HG03175 (cell line): ENCODE measurements at regions not wholly inside any gene's neighbourhood (a gene's known extent, or its start where the extent isn't known, plus 50 kb on each side); places are given as distances from the start of the nearest gene placed in this dataset.

Source experiments
- ATAC-seq: cut with Tn5 transposase; IDR thresholded peaks from one replicate; pipeline ENCODE4 v1.9.1; 2021; ENCODE audit warnings: mild to moderate bottlenecking, moderate library complexity; ENCODE audit not compliant: unreplicated experiment

DNA sequence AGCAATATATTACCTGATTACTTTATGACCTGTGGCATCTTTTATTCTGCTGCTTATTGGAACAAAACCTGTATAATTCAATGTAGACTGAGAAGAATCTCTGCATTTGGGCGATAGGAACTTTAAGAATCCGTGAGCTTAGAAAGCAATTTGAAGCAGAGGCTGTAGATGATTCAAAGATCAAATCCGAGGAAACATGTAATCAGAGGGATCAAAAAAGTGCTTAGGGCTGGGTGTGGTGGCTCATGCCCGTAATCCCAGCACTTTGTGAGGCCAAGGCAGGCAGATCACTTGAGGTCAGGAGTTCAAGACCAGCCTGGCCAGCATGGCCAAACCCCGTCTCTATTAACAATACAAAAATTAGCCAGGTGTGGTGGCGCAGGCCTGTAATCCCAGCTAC is 198.4 kb downstream of the MTX2 start:
- ATAC-seq: no peak

DNA sequence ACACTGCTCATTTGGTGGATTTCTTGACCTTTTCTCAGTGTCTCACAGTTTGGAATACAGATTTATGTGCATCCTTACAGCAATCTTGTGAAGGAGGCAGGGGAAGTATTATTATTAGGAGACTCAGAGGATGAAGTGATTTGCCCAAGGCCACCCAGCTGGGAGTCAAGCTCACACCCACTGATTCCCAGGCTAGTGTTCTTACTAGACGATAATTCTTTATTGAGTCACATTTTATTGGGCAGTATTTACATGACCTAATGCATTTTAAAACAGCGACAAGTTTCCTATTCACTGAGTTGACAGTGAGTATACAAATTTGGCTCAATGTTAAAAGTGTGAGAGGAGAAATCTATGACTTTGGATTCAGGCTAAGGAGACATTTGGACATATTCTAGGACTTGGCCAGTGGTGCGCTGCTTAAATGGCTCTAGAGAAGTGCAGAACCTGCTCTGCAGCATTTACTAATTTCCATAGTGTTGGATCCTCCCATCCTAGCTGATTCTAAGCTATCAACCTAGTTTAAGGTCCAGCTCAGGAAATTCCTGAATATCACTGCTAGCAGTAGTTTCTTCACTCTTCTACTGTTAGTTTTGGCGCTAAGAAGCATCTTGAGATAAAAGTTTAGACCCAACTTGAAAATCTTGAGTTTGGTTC is 199.3 kb downstream of the MTX2 start:
- ATAC-seq: no peak

DNA sequence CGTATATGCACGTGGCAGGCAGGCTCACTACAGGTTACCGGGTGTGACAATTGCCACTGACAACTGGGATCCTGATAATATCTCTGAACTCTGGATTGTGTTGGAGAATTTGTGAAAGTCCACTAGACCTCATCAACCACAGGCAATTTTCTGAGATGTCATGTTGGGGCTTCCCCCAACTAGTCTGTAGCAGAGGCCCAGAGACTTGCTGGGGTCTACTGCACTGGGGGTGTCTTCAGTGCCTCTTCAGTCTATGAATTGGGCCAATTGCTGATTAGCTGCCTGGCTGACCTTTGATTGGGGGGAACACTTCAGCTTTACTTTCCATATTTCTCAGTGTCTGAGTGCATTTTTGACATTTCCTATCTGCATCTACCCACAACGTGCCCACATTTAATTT is 201.5 kb downstream of the MTX2 start:
- no peak for ATAC-seq

DNA sequence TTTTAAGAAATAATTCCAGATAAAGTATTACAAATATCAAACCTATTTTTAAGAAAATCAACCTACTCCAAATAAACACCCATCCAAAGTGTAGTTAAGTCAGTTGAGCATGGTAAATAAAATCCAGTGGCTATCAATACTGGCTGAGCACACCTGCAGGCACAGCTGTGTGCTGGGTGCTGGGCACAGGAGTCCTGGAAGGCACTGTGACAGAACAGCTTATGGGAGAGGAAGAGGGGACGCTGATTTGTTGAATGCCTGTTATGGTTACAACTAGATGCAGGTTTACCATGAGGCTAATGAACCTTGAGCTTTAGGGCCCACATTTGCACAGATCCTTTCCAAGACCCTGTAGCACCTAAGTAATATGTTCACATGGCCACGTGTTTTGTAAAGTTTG is 202.7 kb downstream of the MTX2 start:
- no peak for ATAC-seq

DNA sequence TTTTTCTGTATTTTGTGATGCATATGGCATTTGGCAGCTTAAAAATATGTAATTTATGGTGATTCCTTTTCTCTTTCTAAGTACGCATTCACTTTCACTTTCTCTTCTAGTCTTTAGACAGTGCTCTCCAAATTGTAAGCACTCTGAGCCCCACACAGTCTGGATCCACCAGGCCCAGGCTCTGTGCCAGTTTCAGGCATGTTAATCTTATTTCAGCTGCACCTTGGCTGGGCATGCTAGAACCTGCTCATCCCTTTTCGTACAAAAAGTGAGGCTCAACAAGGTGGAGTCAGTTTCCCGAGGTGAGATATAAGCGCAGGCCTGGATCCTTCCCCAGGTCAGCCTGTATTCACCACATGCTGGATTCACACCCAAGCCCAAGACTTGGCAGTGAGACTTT is 203.9 kb downstream of the MTX2 start:
- peak; percentile 60 for ATAC-seq

DNA sequence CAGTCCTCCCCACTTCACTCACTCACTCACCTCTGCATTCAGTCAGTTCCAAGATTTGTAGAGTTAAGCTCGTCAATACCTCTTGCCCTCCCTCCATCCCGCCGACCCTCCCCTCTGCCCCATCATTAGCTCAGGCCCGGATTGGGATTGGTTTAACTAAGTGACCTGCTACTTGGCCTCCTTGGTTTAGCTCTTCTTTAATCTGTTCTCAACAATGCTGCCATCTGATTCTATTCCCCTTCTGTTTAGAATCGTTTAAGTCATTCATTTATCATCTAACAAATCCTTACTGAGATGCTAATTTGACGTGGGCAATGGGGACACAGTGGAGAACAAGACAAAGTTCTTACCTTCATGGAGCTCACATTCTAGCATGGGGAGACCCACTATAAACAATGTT is 204.6 kb downstream of the MTX2 start:
- ATAC-seq: no peak

DNA sequence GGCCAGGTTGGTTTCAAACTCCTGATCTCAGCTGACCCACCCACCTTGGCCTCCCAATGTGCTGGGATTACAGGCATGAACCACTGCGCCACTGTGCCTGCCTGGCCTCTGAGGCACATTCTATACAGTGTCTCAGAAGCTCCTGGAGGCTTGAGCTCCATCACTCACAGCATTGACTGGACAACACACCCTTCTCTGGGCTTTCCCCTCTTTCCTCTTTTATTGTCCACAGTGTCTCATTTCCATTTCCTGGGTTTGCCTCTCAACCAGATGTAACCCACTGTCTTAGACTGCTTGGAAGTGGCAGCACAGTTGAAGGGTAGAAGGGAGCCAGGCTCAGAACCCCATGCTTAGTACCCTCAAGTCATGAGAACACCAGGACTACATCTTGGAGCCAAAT is 208.1 kb downstream of the MTX2 start:
- ATAC-seq: no peak

DNA sequence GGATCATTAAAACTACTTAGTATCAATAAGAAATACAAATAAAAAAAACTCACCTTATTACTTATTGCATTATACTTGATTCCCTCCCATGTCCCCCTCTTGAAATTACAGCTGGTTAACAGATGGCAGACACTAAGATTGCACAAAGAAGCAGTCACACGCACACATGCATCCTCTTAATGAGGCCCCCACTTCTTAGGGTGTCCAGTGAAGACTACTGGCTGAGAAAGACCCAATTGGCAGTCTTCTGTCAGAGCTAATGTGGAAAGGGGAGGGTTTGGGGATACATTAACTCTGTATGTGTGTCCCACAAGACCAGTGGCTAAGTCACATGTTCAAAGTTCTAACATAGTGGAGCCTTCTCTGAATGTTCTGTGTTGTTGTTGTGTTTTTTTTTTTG is 210.7 kb downstream of the MTX2 start:
- ATAC-seq: no peak

DNA sequence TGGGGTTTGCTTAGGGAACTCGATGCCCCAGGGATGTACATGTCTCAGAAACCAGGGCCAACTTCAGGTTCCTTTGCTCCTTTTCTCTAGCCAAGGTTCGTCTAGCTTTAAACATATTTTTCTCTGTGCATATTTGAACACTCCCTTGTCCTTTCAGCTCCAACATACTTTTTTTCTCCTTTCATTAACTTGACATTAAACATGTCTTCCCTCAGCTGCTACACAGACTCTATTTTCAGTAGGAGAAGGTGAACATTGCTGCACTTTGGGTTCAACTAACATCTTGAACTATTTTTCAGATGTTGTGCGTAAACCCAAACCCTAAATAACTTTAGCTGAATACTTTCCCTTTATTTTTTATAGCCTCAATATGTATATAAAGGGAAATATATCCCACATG is 212.9 kb downstream of the MTX2 start:
- no peak for ATAC-seq

DNA sequence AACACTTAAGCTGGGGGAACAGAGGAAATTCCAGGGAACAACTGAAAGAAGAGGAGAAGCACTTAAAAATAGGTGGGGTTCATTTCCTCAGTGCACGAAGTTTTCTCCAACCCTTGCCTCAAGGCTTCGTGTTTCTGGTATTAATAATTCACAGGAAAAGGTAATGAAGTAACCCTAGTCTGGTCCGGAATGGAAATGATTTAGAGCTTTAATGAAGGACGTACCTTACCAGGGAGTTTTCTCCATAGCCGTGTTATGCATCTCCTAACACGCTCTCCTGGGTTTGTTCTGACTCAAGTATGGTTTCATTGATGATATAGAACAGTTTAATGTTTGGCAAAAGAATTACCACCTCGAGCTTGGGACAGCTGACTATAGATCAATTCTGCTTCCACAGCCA is 214.2 kb downstream of the MTX2 start:
- ATAC-seq: no peak

DNA sequence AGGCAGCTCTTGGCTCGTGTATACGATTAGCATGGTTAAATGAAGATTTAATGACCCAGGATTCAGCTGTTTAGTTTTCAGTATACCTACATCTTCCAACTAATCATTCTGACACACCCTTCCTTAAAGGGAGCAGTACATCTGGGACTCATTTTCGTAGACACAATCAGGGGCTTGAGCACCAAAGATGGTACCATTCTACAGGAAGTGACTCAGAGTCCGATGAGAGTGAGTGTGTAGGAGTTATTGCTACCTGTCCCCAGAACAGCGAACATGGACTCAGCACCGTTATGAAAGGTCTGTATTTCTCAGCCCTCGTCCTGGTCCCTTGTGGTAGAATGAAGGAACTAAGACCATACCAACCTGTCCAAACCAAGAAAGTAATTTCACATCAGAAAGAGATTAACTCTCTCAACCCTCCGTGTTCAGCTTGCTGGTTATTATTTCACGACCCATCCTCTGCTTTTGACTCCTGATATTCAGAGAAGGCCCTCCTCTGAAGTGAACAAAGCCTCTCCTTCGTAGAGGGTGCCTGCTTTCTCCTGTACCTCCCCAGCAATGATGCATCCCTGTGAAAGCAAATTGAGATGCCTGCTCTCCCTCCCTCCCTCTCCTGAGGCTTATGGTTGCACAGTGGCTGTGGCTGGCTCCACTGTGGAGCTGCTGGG is 214.8 kb downstream of the MTX2 start:
- ATAC-seq: no peak

DNA sequence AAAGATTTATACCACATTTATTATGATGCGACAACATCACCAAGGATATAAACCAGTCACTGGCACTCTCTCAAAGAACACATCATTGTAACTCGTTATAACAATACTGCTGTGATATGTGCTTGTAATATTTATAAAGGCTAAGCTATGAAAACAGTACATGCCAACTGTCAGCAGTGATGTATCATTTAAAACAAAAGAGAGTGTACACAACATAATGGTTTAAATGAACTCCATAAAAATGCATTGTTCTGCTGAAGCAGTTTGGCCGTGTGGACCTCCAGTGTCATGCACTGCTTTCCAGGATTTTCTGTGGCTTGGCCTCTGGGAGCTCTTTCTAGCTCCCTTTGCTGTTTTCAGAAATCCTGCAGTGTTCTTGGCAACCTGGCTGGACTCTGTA is 215.6 kb downstream of the MTX2 start:
- no peak for ATAC-seq

DNA sequence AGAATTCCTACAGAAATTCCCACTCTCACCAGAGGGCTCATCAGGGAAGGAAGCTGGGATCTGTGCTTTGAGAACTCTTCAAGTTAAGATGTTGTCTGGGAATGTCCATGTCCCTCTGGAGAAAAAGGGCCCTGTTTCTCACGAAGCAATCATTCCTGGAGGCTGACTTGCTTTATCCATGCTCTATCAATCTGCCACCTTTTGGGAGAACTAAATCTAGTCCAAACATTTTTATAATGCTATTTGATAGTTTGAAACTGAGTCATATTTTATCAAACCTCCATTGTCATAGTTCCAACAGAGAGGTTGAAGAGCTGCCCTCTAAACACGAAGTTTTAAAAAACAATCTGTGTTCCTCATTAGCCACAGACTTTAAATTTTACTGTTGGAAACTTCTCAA is 219.2 kb downstream of the MTX2 start:
- ATAC-seq: no peak

DNA sequence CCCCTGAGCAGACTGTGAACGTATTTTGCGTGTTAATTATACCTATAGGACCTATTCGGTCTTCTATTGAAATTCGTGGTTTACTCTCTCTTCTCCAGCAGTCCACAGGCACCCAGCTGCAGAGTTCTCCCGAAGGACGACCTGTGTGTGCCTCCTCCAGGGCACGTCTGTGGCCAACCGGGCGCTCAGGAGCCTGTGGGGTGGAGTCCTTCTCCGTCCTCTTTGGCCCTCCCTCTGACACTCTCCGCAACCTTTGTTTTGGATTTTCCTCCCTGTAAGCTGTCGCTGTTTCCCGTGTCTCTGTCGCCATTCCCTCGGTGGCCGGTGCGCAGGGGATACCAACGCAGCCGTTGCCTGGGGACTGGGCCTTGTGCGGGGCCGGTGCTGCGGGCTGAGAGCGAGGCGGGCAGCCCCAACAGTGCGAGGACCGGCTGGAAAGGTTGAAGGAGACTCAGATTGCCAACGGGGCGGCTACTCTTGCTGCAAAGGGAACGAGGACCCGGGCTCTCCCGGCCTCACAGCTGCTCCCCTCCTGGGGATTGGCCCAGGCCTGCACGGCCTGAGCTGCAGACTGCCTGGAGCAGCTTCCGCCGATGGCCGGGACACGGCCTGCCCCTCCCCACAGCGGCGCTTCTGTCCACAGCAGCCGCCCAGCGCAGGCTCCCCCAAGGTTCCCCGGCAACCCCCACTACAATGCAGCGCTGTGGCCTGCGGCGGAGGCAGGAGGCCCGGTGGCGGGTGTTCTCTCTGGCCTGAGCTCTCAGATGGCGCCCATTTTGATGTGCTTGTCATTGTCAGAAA is 221.0 kb downstream of the MTX2 start:
- ATAC-seq: no peak

DNA sequence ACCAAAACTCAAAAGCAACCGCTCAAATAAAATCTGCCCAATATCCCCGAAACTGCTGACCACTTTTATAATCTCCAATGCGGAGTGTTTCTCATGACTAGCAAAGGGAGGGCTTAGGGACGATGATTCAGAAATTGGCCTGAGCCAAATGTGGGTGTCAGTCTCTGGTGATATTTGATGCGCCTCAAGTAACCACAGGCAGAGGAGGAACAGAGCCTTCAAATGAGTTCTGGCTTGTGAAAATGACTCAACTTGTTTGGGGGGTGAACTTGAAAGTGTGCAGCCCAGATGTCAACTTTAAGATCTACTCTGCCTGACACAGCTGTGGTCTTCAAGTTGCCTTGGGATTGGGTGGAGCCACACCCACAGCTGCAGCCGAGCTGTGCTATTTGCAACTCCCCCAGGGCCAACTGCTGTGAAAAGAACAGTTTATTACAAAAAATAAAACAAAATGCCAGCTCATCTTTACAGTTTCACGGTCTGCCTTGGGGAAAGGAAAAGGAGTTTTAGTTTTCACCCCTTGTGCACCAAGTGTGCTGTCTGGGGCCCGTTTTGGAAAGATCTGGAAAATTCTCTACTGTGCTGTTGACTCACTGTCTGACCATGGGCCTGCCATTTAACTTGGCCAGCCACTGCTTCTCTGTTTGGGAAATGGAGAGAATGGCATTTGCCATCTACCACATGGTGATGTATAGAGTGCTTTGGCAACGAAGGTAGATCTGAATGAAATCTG is 222.1 kb downstream of the MTX2 start:
- peak; percentile 79 for ATAC-seq

DNA sequence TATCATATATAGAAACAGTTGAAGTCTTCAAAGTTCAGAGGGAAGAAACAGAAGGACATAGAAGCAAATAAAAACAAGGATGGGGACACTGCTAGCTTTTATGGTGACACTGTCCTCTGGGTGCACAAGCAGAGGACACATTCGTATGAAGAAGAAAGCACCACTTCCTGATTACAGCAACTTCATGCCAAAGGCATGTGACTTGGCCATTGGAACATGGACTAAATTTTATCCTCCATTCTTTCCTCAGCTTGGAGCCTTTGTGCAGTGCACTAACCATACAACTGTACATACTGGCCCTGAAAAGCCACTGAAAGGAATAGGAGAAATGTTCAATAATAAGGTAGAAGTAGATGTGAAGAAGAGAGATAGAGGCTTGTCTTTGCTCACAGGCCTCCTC is 223.3 kb downstream of the MTX2 start:
- no peak for ATAC-seq

DNA sequence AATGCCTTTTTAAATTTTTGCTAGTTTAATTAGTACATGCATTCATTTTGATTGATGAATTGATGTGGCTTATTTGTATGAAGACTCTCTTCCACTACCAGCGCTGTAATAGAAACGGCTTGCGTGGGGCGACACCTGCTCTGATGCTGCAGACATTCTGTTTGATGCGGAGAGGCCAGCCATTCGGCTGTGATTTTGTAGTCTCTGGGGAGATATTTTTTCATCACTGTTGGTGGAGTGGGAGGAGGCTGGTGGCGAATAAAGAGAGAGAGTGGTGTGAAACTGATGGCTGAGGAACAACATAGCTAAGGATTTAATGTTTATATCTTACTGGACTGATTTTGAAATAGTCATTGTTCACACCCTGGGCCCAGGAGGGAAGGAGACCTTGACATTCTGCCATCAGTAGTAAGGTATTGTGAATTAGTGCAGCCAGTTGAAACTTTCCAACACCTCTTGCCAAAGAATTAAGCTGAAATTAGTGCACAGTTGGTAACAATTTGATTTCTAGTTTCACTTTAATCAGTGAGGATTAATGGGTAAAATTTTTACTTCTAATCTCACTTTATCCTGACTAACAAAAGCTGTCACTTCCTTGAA is 224.1 kb downstream of the MTX2 start:
- peak; percentile 52 for ATAC-seq

DNA sequence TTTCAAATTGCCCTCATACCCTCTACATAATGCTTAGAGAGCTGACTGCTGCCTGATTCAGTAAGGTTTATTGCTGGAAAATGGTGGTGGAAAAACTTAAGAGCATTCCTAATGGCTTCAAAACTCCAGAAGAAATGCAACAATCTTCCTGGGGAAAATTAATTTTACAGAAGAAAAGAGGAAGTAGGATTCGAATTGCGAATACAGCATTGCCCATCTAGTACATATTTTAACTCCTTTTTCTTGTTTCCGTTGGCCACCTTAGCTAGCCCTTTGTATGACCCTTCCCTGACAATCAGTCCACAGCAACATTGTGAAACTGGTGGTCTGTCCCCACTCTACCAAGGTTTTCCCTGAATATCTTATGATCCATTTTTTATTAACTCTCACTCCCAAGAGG is 224.7 kb downstream of the MTX2 start:
- peak; percentile 21 for ATAC-seq

DNA sequence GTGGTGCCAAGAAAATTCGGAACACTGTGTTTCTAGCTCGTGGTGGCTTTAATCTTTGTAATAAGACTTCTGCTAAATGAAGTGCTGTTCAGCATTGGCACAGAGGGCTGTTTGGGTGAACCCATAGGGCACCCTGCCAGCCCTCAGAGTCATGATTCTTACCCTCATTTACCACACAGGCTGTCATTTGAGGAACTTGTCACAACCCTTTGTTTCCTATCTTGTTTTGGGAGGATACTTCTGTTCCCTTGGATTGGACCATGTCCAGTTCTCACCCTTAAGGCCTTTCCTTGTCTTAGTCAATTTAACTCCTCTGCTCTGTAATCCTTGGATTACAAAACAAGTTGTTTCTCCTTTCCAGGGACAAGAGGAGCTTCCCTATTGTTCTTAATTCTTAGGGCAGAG is 225.7 kb downstream of the MTX2 start:
- no peak for ATAC-seq

DNA sequence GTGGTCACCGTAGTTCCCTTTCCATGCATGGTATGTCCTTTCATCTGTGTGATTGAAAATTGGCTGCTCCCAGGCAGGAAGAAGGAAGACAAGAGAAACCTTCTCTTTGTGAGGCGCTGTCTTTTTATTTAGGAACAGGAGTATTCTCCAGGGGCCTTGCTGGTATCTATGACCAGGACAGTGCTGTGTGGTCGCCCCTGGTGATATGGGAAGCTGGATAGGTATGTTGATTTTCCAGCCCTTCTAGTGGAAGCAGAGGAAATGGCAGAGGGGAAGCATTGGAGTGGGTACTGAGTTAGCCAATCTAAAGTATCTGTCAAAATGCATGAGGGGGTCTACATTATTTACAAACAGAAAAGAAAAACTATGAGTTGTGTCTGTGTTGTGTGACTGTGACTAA is 226.6 kb downstream of the MTX2 start:
- ATAC-seq: no peak

DNA sequence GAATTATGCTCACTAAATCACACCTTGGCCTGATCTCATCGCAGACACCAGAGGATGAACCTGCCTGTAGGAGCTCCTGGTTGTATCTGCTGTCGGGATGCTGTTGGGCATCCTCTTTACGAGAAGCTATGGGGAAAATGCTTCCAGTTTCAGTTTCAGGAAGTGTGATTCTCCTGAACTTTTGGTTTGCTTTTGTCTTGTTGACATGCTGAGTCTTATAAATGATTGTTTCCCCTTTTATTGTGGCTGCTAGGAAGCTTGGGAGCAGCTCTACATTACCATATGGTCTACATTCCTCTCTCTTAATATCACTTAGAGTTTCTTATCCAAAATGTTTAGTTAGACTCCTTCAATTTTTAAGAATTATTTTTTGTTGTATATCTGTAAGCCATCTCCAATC is 227.5 kb downstream of the MTX2 start:
- no peak for ATAC-seq
